ENCODE measurements at regions not wholly inside any gene's neighbourhood (a gene's known extent, or its start where the extent isn't known, plus 50 kb on each side); places are given as distances from the start of the nearest gene placed in this dataset.

DNA sequence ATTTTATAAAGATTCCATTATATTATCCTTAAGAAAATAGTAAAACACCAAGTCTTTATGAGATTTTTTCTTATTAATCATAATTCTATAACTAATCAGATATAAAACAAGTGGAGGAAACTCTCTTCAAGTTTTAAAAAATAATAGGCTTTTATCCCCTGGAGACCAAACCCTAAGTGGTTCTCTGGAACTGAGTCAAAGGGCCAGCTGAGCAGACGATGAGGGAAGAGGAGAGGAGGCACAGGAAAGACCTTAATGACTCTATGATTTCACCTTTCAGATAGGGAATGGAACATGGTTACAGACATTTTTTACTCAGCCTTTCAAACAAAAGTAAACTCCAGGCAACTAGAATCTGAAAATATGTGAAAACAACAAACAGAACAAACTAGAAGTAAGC lies 201.8 kb downstream of the SLC39A8 start:
- no peak for FAIRE-seq
- TF ChIP-seq POLR2A (IDR thresholded peaks at IDR 0.05; ENCODE audit: low read depth, low read length) = no peak

DNA sequence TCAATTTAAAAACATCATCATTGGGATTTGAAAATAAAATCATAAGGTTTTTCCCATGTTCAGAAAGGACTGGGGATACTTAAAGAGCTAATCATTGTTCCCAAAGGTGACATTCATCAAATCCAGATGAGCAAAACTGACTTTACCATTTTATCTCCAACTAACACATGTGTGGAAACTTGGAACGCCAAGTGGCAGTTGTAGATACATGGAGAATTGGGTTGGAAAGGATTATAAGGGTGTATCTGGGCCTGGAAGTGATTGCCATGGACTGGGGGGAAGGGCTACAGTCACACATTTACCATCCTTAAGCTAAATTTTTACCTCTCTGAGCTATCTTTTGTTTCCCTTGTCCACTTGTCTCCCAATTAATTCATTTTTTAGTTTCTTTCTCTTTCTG lies 203.4 kb downstream of the SLC39A8 start:
- no peak for FAIRE-seq
- no peak for TF ChIP-seq POLR2A (IDR thresholded peaks at IDR 0.05; ENCODE audit: low read depth, low read length)
- DNase-seq (ENCODE audit: insufficient read length, low spot score) = no peak

More for the DNA sequence above, 201.8 kb downstream of the SLC39A8 start:
- DNase-seq (ENCODE audit: insufficient read length, low spot score) = no peak

DNA sequence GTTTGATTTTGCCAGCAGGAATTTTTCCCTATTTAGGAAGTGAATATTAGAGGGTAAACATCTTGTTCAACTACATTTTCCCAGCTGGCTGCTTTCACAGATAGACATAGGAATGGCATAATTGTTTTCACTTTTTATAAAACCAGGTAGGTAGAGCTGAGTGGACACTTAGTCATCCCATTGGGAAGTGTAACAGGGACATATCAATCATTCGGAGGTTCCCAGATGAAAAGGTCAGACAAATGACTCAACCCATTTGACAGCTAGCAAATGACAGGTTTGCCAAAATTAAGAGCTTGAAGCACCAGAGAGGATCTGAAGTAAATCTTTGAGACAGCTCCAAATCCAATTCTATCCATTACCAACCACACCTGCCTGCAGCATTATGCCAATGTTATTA lies 205.3 kb downstream of the SLC39A8 start:
- no peak for DNase-seq (ENCODE audit: insufficient read length, low spot score)
- FAIRE-seq = peak; percentile 87
- no peak for TF ChIP-seq POLR2A (IDR thresholded peaks at IDR 0.05; ENCODE audit: low read depth, low read length)

DNA sequence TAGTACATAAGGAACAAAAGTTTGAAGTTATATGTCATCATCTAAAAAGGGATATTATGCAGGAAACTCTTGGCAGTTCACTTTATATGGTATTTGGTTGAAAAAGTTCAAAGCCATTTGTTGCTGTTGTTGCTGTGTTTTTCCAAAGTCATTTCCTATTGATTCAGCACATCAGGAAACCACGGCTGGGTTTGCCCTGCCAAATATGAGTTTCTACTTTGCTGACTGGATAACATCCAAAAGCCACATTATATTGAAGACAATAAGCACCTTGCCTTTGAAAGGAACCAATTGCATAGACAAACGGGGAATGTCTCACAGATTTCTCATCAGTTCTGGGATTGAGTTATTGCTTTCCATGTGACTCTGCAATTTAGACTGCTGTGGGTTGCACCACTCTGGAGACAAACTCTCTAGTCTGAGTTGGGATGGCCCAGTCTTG lies 206.1 kb downstream of the SLC39A8 start:
- TF ChIP-seq POLR2A (IDR thresholded peaks at IDR 0.05; ENCODE audit: low read depth, low read length) = no peak
- peak; percentile 94 for FAIRE-seq
- DNase-seq (ENCODE audit: insufficient read length, low spot score) = peak; percentile 8

DNA sequence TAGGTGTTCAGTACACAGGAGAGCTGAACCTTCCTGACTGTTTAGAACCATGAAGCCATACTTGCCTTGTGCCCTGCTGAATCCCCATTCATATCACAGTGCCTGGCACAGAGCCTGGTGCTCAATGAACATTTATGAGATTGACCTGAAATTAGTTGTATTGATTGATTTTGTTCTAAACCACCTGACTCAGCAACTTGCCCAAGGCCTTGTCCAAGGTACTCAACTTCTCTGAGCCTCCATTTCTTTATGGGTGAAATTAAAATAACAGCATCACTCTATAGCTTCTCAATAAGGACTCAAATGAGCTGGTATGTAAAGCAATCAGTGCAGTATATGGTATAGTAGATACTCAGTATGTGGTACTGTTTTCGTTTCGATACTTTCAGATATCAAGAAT lies 208.1 kb downstream of the SLC39A8 start:
- no peak for DNase-seq (ENCODE audit: insufficient read length, low spot score)
- FAIRE-seq = peak; percentile 6
- TF ChIP-seq POLR2A (IDR thresholded peaks at IDR 0.05; ENCODE audit: low read depth, low read length) = no peak

DNA sequence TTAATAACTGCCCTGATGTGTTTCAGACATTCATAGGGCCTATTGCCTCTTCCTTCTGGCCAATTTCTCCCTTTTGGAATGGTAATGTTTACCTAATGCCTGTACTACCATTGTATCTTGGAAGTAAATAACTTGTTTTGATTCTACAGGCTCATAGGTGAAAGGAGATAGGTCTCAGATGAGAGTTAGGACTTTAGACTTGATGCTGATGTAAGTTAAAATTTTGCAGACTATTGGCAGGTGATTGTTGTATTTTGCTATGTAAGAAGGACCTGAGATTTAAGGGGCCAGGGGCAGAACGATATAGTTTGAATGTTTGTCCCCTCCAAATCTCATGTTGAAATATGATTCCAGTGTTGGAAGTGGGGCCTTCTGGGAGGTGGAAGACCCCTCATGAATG lies 215.5 kb downstream of the SLC39A8 start:
- FAIRE-seq = no peak
- TF ChIP-seq POLR2A (IDR thresholded peaks at IDR 0.05; ENCODE audit: low read depth, low read length) = no peak
- no peak for DNase-seq (ENCODE audit: insufficient read length, low spot score)

All from H54 (cell line).